Neural cell (in vitro differentiated cells): ENCODE measurements at regions not wholly inside any gene's neighbourhood (a gene's known extent, or its start where the extent isn't known, plus 50 kb on each side); places are given as distances from the start of the nearest gene placed in this dataset.

Experiments used
- EP300 ChIP-seq: fragments of 450-650 bp; conservative IDR thresholded peaks from 2 replicates; pipeline ENCODE4 v1.6.1; 2014; ENCODE audit warnings: antibody characterized with exemption, mild to moderate bottlenecking, moderate library complexity; ENCODE audit not compliant: poor library complexity, severe bottlenecking
- EZH2 ChIP-seq: fragments of 200-600, 300-800 bp; shearing (Covaris generic), sonication (generic); IDR thresholded peaks from 2 replicates; pipeline ENCODE4 v1.6.1; 2014; ENCODE audit warnings: antibody characterized with exemption, low read length, borderline replicate concordance, mild to moderate bottlenecking; ENCODE audit not compliant: insufficient read depth, poor library complexity, severe bottlenecking
- MXI1 ChIP-seq: fragments of 450-650 bp; conservative IDR thresholded peaks from 2 replicates; pipeline ENCODE4 v1.6.1; 2014; ENCODE audit warnings: antibody characterized with exemption, mild to moderate bottlenecking; ENCODE audit not compliant: poor library complexity, severe bottlenecking
- POLR2AphosphoS5 ChIP-seq: IDR thresholded peaks from 2 replicates; pipeline ENCODE4 v1.6.1; 2012
- RAD21 ChIP-seq: fragments of 450-650 bp; conservative IDR thresholded peaks from 2 replicates; pipeline ENCODE4 v1.6.1; 2014; ENCODE audit warnings: antibody characterized with exemption, mild to moderate bottlenecking, moderate library complexity
- SMC3 ChIP-seq: fragments of 450-650 bp; conservative IDR thresholded peaks from 2 replicates; pipeline ENCODE4 v1.6.1; 2014; ENCODE audit warnings: antibody characterized with exemption, mild to moderate bottlenecking, moderate library complexity; ENCODE audit not compliant: poor library complexity
- TAF1 ChIP-seq: IDR thresholded peaks from 2 replicates; pipeline ENCODE4 v1.6.1; 2012; ENCODE audit warnings: low read depth
- TF ChIP-seq, protein P1 (sequence below): fragments of 450-650 bp; IDR thresholded peaks from 2 replicates; pipeline ENCODE4 v1.5.1; 2014; ENCODE audit warnings: antibody characterized with exemption, mild to moderate bottlenecking, moderate library complexity; ENCODE audit not compliant: poor library complexity, severe bottlenecking
- TF ChIP-seq, protein P2 (sequence below): IDR thresholded peaks from 2 replicates; pipeline ENCODE4 v1.6.1; 2012; ENCODE audit warnings: borderline replicate concordance

DNA sequence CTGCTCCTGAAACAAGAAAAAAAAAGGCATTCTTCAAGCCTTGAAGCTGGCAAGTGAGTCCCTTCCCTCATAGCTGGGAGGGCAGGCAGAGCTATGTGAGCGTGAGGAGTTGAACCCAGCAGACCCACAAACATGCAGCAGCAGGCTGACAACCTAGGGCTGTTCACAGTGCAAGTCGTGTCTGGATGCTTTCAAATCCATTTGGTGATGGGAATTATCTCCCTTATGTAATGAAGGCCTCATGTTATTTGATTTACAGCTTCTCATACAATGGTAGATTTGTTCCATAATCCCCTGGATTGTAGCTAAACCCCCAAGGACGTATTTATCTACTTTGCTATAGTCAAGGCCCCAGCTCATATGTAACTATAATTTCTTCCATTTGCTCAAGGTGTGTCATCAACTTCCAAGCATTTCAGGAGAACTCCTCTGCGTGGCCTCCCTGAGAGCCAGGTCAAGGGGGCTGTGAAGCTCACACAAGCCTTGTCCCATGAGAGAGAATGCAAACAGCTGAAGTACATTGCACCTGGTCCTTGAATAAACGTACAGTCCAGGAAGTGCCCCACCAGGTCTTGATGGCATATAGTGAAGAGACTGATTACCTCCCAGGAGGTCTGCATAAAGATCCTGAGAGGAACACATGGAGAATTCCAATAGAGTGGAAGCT, 124.8 kb upstream of the SLC1A3 start:
- TF ChIP-seq RAD21 (no peak), EZH2 (no peak), POLR2AphosphoS5 (no peak), EP300 (no peak), TAF1 (no peak), MXI1 (no peak), SMC3 (no peak)
- TF ChIP-seq, protein P1, sequence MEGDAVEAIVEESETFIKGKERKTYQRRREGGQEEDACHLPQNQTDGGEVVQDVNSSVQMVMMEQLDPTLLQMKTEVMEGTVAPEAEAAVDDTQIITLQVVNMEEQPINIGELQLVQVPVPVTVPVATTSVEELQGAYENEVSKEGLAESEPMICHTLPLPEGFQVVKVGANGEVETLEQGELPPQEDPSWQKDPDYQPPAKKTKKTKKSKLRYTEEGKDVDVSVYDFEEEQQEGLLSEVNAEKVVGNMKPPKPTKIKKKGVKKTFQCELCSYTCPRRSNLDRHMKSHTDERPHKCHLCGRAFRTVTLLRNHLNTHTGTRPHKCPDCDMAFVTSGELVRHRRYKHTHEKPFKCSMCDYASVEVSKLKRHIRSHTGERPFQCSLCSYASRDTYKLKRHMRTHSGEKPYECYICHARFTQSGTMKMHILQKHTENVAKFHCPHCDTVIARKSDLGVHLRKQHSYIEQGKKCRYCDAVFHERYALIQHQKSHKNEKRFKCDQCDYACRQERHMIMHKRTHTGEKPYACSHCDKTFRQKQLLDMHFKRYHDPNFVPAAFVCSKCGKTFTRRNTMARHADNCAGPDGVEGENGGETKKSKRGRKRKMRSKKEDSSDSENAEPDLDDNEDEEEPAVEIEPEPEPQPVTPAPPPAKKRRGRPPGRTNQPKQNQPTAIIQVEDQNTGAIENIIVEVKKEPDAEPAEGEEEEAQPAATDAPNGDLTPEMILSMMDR = no peak
- TF ChIP-seq, protein P2, sequence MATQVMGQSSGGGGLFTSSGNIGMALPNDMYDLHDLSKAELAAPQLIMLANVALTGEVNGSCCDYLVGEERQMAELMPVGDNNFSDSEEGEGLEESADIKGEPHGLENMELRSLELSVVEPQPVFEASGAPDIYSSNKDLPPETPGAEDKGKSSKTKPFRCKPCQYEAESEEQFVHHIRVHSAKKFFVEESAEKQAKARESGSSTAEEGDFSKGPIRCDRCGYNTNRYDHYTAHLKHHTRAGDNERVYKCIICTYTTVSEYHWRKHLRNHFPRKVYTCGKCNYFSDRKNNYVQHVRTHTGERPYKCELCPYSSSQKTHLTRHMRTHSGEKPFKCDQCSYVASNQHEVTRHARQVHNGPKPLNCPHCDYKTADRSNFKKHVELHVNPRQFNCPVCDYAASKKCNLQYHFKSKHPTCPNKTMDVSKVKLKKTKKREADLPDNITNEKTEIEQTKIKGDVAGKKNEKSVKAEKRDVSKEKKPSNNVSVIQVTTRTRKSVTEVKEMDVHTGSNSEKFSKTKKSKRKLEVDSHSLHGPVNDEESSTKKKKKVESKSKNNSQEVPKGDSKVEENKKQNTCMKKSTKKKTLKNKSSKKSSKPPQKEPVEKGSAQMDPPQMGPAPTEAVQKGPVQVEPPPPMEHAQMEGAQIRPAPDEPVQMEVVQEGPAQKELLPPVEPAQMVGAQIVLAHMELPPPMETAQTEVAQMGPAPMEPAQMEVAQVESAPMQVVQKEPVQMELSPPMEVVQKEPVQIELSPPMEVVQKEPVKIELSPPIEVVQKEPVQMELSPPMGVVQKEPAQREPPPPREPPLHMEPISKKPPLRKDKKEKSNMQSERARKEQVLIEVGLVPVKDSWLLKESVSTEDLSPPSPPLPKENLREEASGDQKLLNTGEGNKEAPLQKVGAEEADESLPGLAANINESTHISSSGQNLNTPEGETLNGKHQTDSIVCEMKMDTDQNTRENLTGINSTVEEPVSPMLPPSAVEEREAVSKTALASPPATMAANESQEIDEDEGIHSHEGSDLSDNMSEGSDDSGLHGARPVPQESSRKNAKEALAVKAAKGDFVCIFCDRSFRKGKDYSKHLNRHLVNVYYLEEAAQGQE = no peak
